NCI-H2227 (cell line): ENCODE measurements at regions not wholly inside any gene's neighbourhood (a gene's known extent, or its start where the extent isn't known, plus 50 kb on each side); places are given as distances from the start of the nearest gene placed in this dataset.
"Not testable (repeated sequence)": the region's sequence is repeated elsewhere in the genome, so short reads cannot be mapped to it uniquely, and the experiment has no call there.

Source experiments
- DNase-seq: peaks from one replicate; lab custom pipeline; 2025; ENCODE audit not compliant: unreplicated experiment; lab: John Stamatoyannopoulos, UW

DNA sequence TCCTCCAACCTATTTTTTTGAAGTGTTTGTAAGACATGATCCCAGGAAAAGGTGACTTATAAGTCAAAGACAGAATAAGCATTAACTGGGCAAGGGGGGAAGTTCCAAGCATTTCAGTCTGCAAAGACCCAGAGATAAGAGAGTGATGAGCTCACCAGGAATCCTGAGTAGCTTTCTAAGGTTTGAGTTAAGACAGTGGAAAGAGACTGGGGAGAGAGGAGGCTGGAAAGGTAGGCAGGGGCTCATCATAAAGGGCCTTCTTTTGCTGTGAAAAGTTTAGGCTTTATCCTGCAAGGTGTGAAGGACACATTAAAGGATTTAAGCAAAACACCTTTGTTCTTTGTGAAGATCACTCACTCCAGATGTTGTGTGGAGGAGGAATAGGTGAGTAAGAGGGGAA lies 438.8 kb downstream of the CHL1 start:
- DNase-seq: no peak

DNA sequence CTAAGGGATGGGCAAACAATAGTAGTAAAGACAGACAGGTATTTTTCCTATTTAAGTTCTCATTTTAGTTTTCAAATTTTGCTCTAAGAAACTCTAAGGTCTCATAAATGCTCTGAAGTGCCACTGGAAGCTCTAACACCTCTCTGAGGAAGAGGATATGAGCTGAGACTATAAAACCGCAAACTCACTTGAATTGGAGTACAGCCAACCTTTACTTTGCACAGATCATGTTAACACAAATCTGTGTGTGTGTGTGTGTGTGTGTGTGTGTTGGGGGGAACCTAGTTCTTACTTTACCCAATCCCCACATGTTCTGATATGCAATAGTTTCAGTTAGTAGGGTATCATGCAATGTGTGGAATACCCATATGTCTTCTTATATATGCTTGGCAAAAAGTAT lies 446.8 kb downstream of the CHL1 start:
- DNase-seq: no peak

GRCh38 chr3:655824-656223 lies 437.0 kb upstream of the CNTN6 start:
- DNase-seq: no peak

DNA sequence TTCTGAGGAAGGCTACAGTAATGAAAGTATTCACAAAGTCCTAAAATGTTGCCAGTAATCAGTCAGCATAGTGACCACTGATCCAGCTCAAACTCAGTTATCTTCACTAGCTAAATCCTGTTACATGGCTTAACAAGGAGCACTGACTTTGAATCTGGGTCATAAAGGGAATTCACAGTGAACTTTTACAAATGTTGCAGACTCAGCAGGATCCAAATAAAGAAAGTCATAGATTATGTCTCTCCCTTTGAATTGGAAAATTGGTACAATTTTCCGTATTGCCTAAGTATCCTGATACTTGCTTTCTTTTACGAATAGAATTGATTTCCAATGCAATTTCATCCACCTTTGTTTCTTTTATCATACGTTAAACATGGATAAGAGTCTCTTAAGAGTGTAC lies 431.5 kb upstream of the CNTN6 start:
- DNase-seq: no peak

DNA sequence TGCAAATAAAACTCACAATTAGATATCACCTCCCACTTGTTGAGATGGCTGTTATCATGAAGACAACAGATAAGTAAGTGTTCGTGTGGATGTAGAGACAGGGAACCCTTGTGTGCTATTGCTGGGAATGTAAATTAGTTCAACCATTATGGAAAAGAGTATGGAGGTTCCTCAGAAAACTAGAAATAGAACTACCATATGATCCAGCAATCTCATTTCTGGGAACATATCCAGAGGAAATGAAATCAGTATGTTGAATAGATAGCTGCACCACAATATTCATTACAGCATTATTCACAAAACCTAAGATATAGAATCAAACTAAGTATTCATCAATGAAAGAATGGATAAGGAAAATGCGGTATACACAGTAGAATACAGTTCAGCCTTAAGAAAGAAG lies 418.7 kb upstream of the CNTN6 start:
- no peak for DNase-seq

- DNase-seq: no peak
Observed at GRCh38 chr3:675846-676245, 417.0 kb upstream of the CNTN6 start.

DNA sequence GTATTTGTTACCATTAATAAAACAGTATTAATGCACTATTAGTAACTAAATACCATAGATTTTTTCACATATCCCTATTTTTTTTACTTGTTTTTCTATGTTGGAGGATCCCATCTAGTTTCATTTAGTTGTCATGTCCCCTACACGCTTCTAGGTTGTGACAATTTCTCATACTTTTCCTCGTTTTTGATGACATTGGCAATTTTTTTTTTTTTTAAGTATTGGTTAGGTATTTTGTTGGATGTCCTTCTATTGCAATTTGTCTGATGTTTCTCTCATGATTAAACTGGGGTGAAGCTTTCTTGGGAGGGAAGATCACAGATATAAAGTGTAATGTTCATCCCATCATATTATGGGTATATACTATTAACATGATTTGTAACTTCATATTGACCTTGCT lies 409.1 kb upstream of the CNTN6 start:
- no peak for DNase-seq

DNA sequence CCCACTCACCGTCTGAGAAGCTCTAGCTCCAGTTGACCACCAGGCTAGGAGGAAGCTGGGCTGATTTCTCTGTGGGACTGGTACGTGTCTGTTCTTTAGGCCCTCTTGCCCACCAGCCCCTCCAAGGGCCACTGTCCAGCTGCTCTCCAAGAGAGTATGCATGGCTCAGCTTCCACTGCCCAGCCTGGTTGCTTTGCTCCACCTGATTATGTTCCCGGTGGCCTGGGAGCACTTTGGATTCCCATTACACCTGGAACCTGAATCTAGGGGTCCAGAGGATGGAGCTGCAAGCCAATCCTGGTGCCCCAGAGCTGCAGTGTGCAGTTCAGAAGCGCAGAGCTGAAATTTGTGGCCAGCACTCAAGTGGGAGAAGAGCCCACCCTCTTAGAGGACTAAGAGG lies 402.1 kb upstream of the CNTN6 start:
- no peak for DNase-seq

DNA sequence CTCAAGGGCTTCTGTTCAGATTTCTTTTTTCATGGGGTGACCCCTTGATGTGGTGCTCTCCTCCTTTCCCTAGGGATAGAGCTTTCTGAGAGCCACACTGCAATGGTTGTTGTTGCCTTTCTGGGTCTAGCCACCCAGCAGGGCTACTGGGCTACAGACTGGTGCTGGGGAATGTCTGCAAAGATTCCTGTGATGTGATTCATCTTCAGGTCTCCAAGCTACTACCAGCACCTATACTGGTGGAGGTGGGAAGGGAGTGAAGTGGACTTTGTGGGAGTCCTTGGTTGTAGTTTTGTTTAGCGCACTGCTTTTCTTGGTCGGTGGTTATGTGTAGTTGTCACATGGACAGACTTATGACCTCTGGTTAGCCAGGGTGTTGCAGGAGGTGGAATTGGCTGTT lies 392.3 kb upstream of the CNTN6 start:
- DNase-seq: no peak

DNA sequence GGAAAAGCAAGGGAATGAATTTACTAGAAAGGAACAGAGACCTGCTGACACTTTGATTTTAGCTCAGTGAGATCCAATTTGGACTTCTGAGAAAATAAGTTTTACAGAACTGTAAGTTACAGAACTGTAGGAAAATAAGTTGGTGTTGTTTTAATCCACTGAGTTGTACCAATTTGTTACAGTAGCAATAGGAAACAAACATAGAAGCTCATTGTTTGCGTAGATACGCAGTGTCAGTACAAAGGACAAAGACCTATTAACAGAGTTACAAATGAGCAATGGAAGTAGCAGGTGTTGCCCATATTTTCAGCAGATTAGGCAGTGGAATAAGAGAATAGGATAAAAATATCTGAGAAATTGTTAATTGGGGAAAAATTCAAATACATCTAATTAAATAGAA lies 385.8 kb upstream of the CNTN6 start:
- DNase-seq: no peak

GRCh38 chr3:713006-713621 lies 379.7 kb upstream of the CNTN6 start:
- no peak for DNase-seq

DNA sequence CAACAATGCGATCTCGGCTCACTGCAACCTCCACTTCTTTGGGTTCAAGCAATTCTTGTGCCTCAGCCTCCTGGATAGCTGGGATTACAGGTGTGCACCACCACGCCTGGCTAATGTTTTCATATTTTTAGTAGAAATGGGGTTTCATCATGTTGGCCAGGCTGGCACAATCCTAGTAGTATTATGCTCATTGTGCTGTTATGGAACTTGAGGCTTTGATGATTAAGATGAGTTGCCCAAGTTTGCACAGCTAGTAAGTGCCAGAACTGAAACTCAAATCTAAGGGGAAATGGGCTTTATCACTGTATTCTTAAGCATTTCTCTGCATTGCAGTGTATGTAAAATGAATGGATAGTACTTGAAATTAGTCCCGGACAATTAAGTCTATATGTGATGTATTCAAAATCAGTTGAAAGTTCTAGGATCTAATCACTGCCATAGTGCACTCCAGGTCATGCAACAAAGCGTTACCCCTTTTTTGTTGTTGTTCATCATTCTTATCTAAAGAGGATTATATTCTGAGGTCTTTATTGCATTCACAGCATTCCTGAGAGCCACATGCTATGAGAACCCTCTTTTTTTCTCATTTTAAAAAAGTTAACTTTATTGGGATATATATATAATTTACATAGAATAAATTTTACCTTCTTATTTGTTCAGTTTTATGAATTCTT lies 378.7 kb upstream of the CNTN6 start:
- no peak for DNase-seq

DNA sequence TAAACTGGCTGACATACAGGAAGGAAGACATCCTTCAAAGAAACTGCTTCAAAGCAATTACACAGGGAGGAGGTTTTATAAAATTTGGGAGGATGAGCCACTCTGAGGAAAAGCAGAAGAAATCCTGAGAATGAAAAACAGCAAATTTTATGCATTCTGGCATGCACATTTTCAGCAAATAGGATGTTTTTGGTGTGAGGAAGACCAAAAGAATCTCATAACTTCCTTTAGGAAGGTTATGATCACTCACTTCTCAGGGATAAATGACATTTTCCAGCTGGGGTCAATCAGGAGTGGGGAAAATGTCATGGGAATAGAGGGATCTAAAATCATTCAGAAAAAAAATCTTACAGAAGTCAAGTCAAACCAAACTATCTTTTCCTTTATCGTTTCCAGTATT lies 371.7 kb upstream of the CNTN6 start:
- DNase-seq: no peak

DNA sequence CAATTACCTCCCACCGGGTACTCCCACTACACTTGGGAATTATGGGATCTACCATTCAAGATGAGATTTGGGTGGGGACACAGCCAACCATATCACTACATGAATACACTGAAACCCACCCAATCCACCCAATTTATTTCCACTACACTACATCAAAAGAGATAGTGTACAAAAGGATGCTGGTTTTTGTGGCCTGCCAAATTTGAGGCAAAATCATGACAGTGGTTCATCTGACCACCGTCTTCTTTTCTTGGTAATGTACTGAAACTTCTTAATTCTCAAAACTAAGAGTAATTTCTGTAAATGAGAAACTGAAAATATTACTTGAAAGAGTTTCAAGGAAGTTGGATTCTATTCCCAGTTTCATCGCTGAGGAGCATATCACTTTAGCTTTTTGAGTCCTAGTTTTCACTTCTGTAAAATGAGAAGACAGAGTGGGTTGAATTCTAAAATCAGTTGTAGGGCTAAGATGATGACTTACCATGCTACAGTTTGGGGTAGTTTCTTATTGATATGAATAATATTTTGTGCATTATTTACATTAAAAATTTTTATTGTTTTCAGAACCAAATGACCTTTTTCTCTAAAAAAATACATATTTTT lies 360.4 kb upstream of the CNTN6 start:
- no peak for DNase-seq

- DNase-seq: no peak
Observed at GRCh38 chr3:733313-733712, 359.5 kb upstream of the CNTN6 start.

DNA sequence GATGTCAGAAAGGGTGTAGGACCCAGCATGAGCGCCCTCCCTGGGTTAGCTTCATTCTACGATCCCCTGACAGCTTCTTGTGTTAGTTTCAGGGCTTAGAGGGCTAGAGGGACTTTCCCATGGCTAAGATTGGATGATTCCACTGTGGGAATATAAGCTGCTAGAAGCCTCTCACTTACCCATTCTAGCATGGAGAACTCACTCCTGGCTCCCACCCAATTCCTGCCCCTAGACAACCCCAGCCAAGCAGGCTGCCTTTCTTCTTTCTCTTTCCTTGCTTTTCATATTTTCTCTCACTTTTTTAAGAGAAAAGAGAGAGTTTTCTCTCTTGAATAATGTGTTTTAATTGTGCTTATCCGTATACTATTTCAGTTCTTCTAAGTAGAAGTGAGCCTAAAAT lies 335.1 kb upstream of the CNTN6 start:
- no peak for DNase-seq

DNA sequence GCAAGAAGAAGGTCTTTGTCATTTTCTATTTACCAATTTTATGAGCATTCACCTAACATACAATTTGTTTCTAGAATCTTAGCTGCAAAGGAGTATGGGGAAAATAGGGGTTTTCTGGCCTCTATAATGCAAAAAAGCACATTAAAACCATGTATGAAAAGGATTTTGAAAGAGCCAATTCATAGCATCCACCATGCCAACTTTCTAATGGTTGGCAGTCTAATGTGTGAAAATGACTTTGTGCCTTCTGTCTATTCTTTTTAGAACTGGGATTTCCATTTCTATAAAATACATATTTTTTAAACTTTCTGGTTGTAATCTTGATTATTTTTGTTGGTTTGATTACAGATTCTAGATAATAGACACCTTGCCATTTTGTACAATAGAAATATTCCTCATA lies 333.7 kb upstream of the CNTN6 start:
- DNase-seq: no peak

GRCh38 chr3:773433-773832 lies 319.4 kb upstream of the CNTN6 start:
- DNase-seq: not testable (repeated sequence)

GRCh38 chr3:775178-775880 lies 317.5 kb upstream of the CNTN6 start:
- DNase-seq: no peak

GRCh38 chr3:780505-780904 lies 312.3 kb upstream of the CNTN6 start:
- no peak for DNase-seq

GRCh38 chr3:791442-791841 lies 301.4 kb upstream of the CNTN6 start:
- no peak for DNase-seq

- no peak for DNase-seq
Observed at GRCh38 chr3:792630-793029, 300.2 kb upstream of the CNTN6 start.
